HG03159 (cell line): ENCODE measurements at regions not wholly inside any gene's neighbourhood (a gene's known extent, or its start where the extent isn't known, plus 50 kb on each side); places are given as distances from the start of the nearest gene placed in this dataset.
"Not testable (repeated sequence)": the region's sequence is repeated elsewhere in the genome, so short reads cannot be mapped to it uniquely, and the experiment has no call there.

Experiments used
- ATAC-seq: cut with Tn5 transposase; IDR thresholded peaks from one replicate; pipeline ENCODE4 v1.9.1; 2021; ENCODE audit warnings: mild to moderate bottlenecking, moderate library complexity; ENCODE audit not compliant: unreplicated experiment

GRCh38 chr4:84379917-84380641 is 119.0 kb downstream of the NKX6-1 start:
- ATAC-seq = no peak

DNA sequence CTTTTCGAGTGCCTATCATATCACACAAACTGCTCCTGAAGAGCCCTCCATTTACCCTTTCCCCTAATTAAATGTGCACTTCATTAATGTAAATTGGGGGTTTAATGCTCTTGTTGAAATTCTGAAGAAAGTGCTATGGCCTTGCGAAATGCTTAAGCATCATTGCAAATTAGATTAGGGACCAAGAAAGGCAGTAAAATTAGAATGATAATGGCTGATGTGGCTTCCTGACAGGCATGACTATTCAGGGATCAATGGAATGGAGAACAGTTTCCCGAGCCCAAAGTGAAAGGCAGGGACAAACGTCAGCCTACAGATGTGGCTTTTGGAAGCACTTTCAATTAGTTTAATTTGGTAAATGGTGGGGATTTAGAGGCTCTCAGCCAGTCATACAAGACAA is 120.1 kb downstream of the NKX6-1 start:
- no peak for ATAC-seq

DNA sequence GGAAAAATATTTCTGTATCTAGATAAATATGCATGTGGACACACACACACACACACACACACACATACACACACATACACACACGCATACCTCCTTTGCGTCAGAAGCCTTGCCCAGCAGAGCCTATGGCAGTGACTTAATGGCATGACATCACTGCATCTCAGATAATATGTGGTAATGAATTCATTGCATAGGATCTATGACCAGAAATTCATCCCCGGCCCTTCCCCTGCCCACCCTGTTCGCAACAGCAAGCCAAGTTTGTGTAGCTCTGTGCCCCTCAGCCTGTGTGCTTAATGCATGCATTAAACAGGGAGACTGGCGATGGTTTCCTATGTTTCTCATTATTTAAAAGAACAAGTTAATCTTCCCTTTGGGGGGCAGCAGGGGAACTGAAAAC is 120.7 kb downstream of the NKX6-1 start:
- no peak for ATAC-seq

- ATAC-seq = no peak
Observed at GRCh38 chr4:84366907-84367306, 132.2 kb downstream of the NKX6-1 start.

DNA sequence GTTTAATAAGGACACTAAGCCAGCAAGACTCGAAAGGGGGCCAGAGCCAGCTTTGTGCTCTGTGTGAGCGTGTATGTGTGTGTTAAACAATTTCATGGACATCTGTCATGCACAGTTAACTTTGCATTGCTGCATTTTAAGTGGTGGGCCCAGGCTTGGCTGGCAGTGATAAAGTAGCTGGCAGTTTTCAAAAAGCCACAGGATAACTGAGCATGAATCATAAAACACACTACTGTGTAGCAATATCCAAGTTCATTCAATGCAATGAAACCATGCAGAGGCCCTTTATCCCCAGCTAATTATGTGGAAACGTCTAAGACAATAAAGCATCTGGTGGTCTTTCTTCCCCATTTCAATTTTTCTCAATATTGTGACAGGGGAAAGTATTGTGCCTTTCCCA is 132.9 kb downstream of the NKX6-1 start:
- ATAC-seq = no peak

- ATAC-seq = no peak
Observed at GRCh38 chr4:84362896-84363655, 136.0 kb downstream of the NKX6-1 start.

GRCh38 chr4:84342161-84342560 is 156.9 kb downstream of the NKX6-1 start:
- no peak for ATAC-seq

DNA sequence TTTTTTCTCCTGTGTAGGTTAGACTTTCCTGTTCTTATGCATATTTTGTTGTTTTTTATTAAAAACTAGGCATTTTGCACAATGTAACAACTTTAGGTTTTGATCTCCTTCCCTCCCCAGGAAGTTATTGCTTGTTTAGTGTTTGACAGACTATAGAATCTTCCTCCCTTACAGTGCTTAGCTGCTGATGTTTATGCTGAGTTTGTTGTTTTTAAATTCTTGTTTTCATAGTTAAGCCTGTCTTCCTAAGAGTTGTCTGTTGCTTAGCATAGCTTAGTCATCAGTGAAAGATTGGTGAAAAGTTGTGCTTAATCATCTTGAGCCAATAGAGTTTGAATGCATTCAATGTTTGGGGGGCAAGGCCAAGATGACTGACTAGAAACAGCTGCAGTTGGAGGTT is 157.5 kb downstream of the NKX6-1 start:
- ATAC-seq = no peak

DNA sequence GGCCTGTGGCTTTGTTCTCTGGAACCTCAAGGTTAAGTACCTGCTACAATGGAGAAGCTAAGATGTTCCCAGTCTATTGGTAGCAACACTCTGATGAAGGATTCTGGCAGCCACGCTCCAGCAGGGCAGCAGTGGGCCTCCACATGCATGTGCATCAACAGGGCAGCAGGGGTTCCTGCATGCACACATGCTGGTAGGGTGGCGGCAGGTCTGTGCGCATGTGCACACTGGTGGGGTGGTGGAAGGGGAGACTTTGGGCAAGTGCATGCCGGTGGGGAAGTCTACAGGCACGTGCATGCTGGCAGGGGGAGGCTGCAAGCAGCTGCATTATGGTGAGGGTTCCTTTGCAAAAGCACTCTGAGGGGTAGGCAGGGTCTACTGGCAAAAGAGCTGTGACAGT is 160.7 kb downstream of the NKX6-1 start:
- no peak for ATAC-seq

DNA sequence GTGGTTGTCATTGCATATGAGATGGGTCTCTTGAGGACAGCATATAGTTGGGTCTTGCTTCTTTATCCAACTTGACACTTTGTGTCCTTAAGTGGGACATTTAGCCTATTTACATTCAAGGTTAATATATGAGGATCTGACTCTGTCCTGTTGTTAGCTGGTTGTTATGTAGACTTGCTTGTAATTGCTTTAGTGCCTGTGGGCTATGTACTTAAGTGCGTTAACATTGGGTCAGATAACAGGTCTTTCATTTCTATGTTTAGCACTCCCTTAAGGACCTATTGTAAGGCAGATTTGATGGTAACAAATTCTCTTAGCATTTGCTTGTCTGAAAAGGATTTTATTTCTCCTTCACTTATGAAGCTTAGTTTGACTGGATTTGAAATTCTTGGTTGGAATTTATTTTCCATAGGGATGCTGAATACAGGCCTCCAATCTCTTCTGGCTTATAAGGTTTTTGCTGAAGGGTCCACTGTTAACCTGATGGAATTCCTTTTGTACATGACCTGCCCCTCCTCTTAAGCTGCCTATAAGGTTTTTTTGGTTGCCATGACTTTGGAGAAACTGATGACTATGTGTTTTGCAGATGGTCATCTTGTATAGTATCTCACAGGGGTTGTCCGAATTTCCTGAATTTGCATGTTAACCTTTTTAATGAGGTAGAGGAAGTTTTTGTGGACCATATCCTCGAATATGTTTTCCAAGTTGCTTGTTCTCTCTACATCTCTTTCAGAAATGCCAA is 162.0 kb downstream of the NKX6-1 start:
- ATAC-seq = no peak

DNA sequence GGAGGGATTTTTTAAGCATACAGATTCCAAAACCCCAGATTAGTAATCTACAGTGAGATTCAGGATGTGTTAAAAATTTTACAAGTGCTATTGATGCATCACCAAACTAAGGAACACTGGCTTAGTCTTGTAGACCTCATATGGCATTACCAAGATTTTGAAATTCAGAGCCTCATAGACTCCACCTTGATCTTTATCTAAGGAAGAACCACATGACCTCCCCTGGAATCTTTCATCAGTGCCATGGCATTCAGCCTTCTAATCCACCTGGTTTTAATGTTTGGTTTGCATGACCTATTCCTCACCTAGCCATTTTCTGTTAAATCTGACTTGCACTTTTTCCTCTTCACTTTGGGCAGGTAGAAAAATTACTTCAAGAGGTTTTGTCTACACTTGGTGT is 171.6 kb downstream of the NKX6-1 start:
- no peak for ATAC-seq

DNA sequence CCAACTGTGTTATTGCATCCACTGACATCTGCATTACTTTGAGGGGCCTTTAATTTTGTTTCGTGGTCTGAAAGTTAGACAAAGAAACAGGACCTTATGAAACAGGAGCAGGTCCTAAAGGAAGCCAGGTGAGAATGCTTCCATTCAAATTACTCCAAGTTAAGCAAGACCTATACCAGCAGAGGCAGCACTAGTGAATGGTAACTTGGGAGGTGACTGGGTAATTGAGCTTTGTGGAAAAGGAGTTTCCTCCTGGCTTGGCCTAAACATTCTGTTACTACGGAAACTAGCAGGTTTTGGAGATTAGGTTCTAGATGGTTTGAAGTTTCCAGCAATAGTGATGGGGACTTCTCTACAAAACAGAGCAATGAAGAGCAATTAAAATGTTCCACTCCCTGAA is 173.5 kb downstream of the NKX6-1 start:
- no peak for ATAC-seq

DNA sequence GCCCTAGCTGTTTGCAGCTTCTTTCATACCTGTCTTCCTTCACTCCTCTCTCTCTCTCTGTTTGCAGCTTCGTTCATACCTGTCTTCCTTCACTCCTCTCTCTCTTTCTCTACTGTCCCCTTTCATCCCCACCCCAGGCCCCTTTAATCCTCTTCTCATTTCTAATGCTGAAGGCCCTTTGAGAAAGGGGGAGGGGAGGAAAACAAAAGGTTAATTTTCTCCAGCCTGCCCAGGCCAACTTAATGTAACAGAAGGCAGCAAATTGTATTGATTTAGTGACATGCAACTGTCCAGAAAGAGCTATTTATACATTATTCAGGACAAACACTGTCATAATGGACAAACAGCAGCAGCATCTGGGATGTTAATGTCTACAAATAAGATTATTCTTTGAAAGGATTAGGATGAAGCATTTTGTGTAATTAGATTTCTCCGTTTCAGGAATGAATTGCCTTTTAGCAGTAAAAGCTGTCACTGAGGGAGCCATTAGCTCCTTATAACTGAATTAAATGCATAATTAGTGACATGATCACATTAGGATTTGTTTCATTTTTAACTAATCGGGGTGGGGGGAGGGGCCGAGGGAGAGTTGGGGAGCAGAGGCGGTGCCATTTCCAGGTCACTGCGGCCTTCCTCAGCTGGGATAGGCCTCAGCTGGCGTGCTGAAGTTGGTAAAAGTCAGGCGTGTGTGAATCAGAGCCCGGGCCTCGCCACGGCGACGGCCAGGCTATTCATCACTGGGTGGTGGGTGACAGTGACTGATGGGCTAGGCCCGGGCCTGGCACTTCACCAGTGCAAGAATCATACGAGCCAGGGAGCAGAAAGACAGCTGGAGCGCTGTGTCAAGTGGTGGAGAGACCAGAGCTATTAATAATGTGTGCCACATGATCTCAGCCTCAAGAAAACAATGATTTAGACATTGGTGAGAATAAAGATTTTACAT is 174.5 kb downstream of the NKX6-1 start:
- ATAC-seq = no peak

DNA sequence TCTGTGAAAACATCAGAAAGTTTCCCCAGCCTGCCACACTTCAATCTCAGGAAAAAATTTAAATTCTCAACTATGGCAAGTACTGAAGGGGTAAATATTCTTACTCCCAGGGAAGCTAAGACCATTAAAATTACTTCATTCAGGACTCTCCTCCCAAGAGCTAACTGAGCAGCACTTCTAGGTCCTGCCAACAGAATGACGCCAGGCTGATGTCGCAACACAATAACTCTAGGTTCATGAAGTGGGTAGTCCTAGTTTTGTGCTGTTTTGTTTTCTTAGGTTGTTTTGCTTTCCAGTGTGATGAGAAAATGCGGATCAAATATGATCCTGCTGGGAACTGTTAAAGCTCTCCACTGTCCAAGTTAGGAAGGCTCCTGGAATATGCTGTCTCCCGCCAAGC is 180.0 kb downstream of the NKX6-1 start:
- ATAC-seq = no peak

- ATAC-seq = no peak
Observed at GRCh38 chr4:84317513-84317912, 181.6 kb downstream of the NKX6-1 start.

DNA sequence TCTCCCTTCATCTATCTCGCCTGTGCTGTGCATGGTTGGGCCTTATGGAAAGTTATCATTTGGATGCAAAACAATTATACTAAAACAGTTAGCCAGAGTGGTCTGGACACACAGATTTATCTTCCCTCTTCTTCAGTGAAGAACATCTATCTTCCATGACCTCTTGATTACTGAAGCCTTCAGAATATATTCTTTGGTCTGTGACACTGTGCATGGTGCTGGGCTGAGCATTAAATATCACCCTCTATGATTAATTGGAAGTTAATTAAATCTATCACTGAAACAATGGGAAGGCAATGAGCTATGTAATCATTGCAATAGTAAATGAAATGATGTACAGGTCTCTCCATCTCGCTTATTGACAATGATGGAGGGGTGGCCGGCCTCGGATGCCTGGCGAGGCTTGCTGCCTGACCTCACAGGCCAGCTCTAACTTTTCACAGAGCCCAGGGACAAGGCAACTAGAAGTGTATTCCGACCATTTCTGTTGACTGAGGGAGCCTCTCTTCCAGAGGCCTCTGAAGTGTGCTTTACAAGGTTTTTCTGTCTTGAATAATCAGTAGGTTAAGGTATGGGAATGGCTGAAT is 186.6 kb downstream of the NKX6-1 start:
- ATAC-seq = no peak

DNA sequence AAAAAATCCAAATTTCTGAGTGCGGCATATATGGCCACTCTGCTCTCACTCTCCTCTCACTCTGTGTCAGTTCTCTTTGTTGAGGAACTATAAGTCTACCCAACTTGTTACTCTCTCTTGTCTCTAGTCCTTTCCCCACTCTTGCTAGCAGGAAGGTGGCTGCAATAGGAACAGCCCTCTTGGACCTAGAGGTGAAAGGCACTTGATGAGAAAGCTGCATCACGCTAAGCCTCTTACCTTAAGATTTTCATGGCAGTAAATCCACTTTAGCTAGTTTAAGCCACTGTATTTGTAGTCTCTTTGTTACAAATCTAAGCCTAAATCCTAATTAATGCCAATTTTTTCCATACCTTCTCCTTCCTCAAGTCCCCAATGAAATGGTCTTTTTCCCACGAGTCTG is 189.9 kb downstream of the NKX6-1 start:
- no peak for ATAC-seq

DNA sequence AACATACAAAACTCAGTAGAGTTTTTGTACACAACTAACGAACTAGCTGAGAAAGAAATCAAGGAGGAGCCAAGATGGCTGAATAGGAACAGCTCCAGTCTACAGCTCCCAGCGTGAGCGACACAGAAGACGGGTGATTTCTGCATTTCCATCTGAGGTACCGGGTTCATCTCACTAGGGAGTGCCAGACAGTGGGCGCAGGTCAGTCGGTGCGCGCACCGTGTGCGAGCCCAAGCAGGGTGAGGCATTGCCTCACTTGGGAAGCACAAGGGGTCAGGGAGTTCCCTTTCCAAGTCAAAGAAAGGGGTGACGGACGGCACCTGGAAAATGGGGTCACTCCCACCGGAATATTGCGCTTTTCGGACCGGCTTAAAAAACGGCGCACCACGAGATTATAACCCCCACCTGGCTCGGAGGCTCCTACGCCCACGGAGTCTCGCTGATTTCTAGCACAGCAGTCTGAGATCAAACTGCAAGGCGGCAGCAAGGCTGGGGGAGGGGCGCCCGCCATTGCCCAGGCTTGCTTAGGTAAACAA is 200.3 kb downstream of the NKX6-1 start:
- not testable (repeated sequence) for ATAC-seq

- no peak for ATAC-seq
Observed at GRCh38 chr4:84298023-84298718, 200.9 kb downstream of the NKX6-1 start.

GRCh38 chr4:84291969-84292368 is 207.1 kb downstream of the NKX6-1 start:
- no peak for ATAC-seq
